ENCODE measurements at regions not wholly inside any gene's neighbourhood (a gene's known extent, or its start where the extent isn't known, plus 50 kb on each side); places are given as distances from the start of the nearest gene placed in this dataset.

- no peaks in the 10 kb centered on the region for H3K27me3 ChIP-seq (ENCODE audit: insufficient read depth, low read length)
- no peak overlapping the region for H3K4me3 ChIP-seq (replicated peaks in 1 of 2; ENCODE audit: low read depth in 1 of 2, low read length in 2 of 2)
- no peaks in the 10 kb centered on the region for H3K4me1 ChIP-seq (ENCODE audit: control insufficient read depth in 1 of 2, insufficient read depth in 2 of 2, low read length in 2 of 2)
- RAD21 ChIA-PET (ENCODE audit: low non-redundant PET in 1 of 2, low total read pairs in 2 of 2, uncharacterized antibody in 2 of 2, unreplicated experiment in 2 of 2), result no interaction called here
- POLR2A ChIA-PET, result no interaction called here
- no peaks in the 10 kb centered on the region for H3K79me2 ChIP-seq (ENCODE audit: insufficient read depth, low read length)
- no peaks in the 10 kb centered on the region for H4K20me1 ChIP-seq (ENCODE audit: insufficient read depth)
- H3K27ac ChIP-seq (ENCODE audit: low read depth, low read length), result no peak overlapping the region
- H3K36me3 ChIP-seq (ENCODE audit: control insufficient read depth in 1 of 2, insufficient read depth in 2 of 2, low read length in 2 of 2), result no peaks in the 10 kb centered on the region
- DNase-seq (ENCODE audit: low read depth, low spot score) (no peak), ATAC-seq (no peak)
- BruUV-seq (replicated peaks), result no TSS peak
- CTCF ChIA-PET, result no interaction called here
- intact Hi-C loops (cut with micrococcal nuclease), result no loop called here
- H3K9me3 ChIP-seq (ENCODE audit: control insufficient read depth in 1 of 2, insufficient read depth in 1 of 2, low read depth in 1 of 2, low read length in 2 of 2), result no peaks in the 10 kb centered on the region
- no peak overlapping the region for H2AFZ ChIP-seq (ENCODE audit: low read depth, low read length, poor library complexity, severe bottlenecking)
- H3K4me2 ChIP-seq (ENCODE audit: low read length), result no peak overlapping the region
- no peaks in the 10 kb centered on the region for H3K9me2 ChIP-seq (ENCODE audit: insufficient read depth)
- TF ChIP-seq SP1 (IDR thresholded peaks at IDR 0.05; ENCODE audit: low read depth) (no peak), TCF7L2 (IDR thresholded peaks at IDR 0.05; ENCODE audit: borderline replicate concordance, extremely low read depth, insufficient read depth, insufficient read length) (no peak), SRF (IDR thresholded peaks at IDR 0.05; ENCODE audit: low read depth) (no peak), ZFX (IDR thresholded peaks at IDR 0.05) (no peak), JUND (IDR thresholded peaks at IDR 0.05) (no peak), REST (IDR thresholded peaks at IDR 0.05; ENCODE audit: low read depth) (no peak), EZH2 (IDR thresholded peaks at IDR 0.05) (no peak), SIN3A (IDR thresholded peaks at IDR 0.05; ENCODE audit: low read depth) (no peak), FOSL1 (IDR thresholded peaks at IDR 0.05; ENCODE audit: low read depth) (no peak), EGR1 (IDR thresholded peaks at IDR 0.05; ENCODE audit: low read depth) (no peak), POLR2AphosphoS5 (IDR thresholded peaks at IDR 0.05; ENCODE audit: low read depth, low read length) (no peak), POLR2A (IDR thresholded peaks at IDR 0.05; ENCODE audit: borderline replicate concordance, extremely low read depth, insufficient read depth, insufficient read length) (no peak), YY1 (IDR thresholded peaks at IDR 0.05; ENCODE audit: extremely low read depth, insufficient replicate concordance, low read depth, low read length) (no peak), ATF3 (IDR thresholded peaks at IDR 0.05) (no peak), MAX (IDR thresholded peaks at IDR 0.05) (no peak), CBX3 (IDR thresholded peaks at IDR 0.05; ENCODE audit: low read depth) (no peak), ZNF274 (IDR thresholded peaks at IDR 0.05; ENCODE audit: low read depth, low read length) (no peak), CTCF (IDR thresholded peaks at IDR 0.05 in 2 of 3, conservative IDR thresholded peaks at IDR 0.05 in 1 of 3; ENCODE audit: borderline replicate concordance in 1 of 3, insufficient read depth in 1 of 3, low read depth in 2 of 3, low read length in 2 of 3) (no peak), CEBPB (IDR thresholded peaks at IDR 0.05; ENCODE audit: low read depth) (no peak), ZBTB33 (IDR thresholded peaks at IDR 0.05; ENCODE audit: extremely low read depth, insufficient replicate concordance, low read length) (no peak)
- no peak overlapping the region for H3K9ac ChIP-seq (ENCODE audit: low read length)
These were observed 162.1 kb upstream of the GMDS start for GRCh38 chr6:2407525-2407924.

Measured in HCT116 (cell line).